Esophagus muscularis mucosa (tissue), 4 donors: ENCODE measurements at regions not wholly inside any gene's neighbourhood (a gene's known extent, or its start where the extent isn't known, plus 50 kb on each side); places are given as distances from the start of the nearest gene placed in this dataset.

ENCODE experiments used
- DNase-seq: peaks from one replicate; pipeline ENCODE4 v3.0.0-alpha.2; 2017; ENCODE audit errors: extremely low spot score
- H3K27ac ChIP-seq, 4 donors: fragments of 200-600 bp; sonication (generic); replicated peaks in 1 of 4; 1 replicate in 3 of 4; 2 replicates in 1 of 4; pipeline ENCODE4 v1.5.1; 2016 to 2019; ENCODE audit warnings: mild to moderate bottlenecking in 1 of 4
- H3K27me3 ChIP-seq, 4 donors: fragments of 200-600 bp; sonication (generic); one replicate each; pipeline versions ENCODE4 v1.5.1 to v1.6.0; 2016 to 2019
- H3K36me3 ChIP-seq, 4 donors: fragments of 200-600 bp; sonication (generic); one replicate each; pipeline ENCODE4 v1.5.1; 2016 to 2019
- H3K4me1 ChIP-seq, 4 donors: fragments of 200-600 bp; sonication (generic); one replicate each; pipeline ENCODE4 v1.5.1; 2016 to 2019
- H3K4me3 ChIP-seq, 4 donors: fragments of 200-600 bp; sonication (generic); 1 replicate in 2 of 4; 2 replicates in 2 of 4; pipeline ENCODE4 v1.5.1; 2016 to 2019; ENCODE audit warnings: mild to moderate bottlenecking in 4 of 4, moderate library complexity in 1 of 4
- H3K9me3 ChIP-seq, 4 donors: fragments of 200-600 bp; sonication (generic); 1 replicate in 3 of 4; 2 replicates in 1 of 4; pipeline ENCODE4 v1.5.1; 2016 to 2019
- EP300 ChIP-seq: sonication (generic); formaldehyde crosslinking; IDR thresholded peaks from one replicate; pipeline ENCODE4 v1.6.1; 2017; ENCODE audit warnings: antibody characterized with exemption
- POLR2A ChIP-seq: fragments of 450-650 bp; IDR thresholded peaks from one replicate; pipeline ENCODE4 v1.6.1; 2017; ENCODE audit warnings: antibody characterized with exemption, moderate library complexity, mild to moderate bottlenecking, low read depth
- POLR2AphosphoS5 ChIP-seq, 2 donors: sonication (generic); formaldehyde crosslinking; IDR thresholded peaks; one replicate each; pipeline ENCODE4 v1.6.1; 2017; ENCODE audit warnings: antibody characterized with exemption in 2 of 2
- WGBS: methylation state at CpG from one replicate; pipeline ENCODE4 v1.1.5; 2018; 5-methylcytosine and 5-hydroxymethylcytosine counted together
- intact Hi-C: fragments of 100-400 bp; cut with DNase I; formaldehyde crosslinking; loops from one replicate; pipeline ENCODE4 v1.15.1; 2023
- TF ChIP-seq, protein P1 (sequence below), 3 experiments: fragments of 200-600 bp in 2 of 3; fragments of 450-650 bp in 1 of 3; sonication (generic) in 2 of 3; IDR thresholded peaks; one replicate each; pipeline ENCODE4 v1.5.1; 2017 to 2019; ENCODE audit warnings: antibody characterized with exemption in 3 of 3, mild to moderate bottlenecking in 2 of 3, moderate library complexity in 1 of 3

DNA sequence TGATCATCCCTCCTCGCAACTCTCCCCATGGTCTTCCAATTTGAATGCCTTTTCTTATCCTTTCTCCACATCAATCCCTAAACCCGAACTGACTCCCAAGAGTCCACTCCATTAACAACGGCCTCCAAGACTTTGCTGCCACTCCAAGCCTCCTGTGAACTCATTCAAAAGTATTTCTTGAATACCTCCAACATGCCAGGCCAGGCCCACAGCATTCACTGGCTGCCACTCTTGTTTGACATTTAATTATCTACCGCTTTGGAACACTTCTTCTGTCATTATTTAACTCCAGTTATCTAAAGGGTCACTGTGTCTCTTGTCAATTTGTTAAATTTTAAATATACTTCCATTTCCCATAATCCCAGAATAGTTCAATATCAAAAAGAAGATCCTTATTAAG, 378.9 kb downstream of the EFNA5 start:
- H3K4me3 ChIP-seq, result no peak overlapping the region
- 92% methylated on average over 4 of the region's 4 CpGs for WGBS

DNA sequence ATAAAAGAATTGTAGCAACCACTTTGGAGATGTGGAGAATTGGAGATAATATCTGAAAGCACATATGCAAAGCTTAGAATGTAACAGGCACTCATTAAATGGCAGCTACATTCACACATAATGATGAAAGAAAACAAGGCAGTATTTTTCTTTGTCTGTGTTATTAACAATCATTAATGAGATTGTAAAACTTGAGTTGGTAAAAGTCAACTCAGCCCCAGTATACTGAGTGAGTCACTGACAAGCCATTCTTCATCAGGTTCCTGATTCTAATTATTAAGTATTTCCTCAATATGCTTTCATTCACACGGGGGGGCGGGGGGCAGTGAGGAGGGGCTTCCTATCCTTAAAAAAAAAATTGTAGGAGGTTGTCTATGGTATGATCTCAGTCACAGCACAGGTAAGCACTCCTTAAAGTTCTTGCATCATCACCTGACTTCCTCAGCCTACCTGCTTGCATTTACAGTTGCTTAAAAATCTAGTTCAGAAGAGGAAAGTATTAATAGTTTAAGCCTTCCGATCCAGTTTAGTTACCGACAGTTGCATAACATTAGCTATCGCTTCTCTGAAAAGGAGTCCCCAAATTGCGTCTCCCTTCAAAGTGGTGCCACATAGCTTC, 379.8 kb downstream of the EFNA5 start:
- no peak for DNase-seq
- Histone ChIP-seq H3K4me1 (no peaks in the 10 kb centered on the region), H3K36me3 (no peaks in the 10 kb centered on the region), H3K27me3 (no peaks in the 10 kb centered on the region), H3K27ac (no peak overlapping the region), H3K4me3 (no peak overlapping the region), H3K9me3 (no peaks in the 10 kb centered on the region)
- TF ChIP-seq, protein P1, sequence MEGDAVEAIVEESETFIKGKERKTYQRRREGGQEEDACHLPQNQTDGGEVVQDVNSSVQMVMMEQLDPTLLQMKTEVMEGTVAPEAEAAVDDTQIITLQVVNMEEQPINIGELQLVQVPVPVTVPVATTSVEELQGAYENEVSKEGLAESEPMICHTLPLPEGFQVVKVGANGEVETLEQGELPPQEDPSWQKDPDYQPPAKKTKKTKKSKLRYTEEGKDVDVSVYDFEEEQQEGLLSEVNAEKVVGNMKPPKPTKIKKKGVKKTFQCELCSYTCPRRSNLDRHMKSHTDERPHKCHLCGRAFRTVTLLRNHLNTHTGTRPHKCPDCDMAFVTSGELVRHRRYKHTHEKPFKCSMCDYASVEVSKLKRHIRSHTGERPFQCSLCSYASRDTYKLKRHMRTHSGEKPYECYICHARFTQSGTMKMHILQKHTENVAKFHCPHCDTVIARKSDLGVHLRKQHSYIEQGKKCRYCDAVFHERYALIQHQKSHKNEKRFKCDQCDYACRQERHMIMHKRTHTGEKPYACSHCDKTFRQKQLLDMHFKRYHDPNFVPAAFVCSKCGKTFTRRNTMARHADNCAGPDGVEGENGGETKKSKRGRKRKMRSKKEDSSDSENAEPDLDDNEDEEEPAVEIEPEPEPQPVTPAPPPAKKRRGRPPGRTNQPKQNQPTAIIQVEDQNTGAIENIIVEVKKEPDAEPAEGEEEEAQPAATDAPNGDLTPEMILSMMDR (IDR thresholded peaks at IDR 0.05), result no peak
- no peak for TF ChIP-seq POLR2AphosphoS5 (IDR thresholded peaks at IDR 0.05)
- TF ChIP-seq EP300, result no peak
- TF ChIP-seq POLR2A, result no peak
- WGBS, result 82% methylated on average over 6 of the region's 6 CpGs
- intact Hi-C loops, result no loop called here

More for the DNA sequence above, 378.9 kb downstream of the EFNA5 start:
- Histone ChIP-seq H3K4me1 (no peaks in the 10 kb centered on the region), H3K9me3 (no peaks in the 10 kb centered on the region), H3K27me3 (no peaks in the 10 kb centered on the region), H3K27ac (no peak overlapping the region), H3K36me3 (no peaks in the 10 kb centered on the region)
- TF ChIP-seq POLR2A (no peak), EP300 (no peak), POLR2AphosphoS5 (IDR thresholded peaks at IDR 0.05) (no peak)
- TF ChIP-seq, protein P1 (IDR thresholded peaks at IDR 0.05), result no peak
- intact Hi-C loops, result no loop called here
- no peak for DNase-seq

DNA sequence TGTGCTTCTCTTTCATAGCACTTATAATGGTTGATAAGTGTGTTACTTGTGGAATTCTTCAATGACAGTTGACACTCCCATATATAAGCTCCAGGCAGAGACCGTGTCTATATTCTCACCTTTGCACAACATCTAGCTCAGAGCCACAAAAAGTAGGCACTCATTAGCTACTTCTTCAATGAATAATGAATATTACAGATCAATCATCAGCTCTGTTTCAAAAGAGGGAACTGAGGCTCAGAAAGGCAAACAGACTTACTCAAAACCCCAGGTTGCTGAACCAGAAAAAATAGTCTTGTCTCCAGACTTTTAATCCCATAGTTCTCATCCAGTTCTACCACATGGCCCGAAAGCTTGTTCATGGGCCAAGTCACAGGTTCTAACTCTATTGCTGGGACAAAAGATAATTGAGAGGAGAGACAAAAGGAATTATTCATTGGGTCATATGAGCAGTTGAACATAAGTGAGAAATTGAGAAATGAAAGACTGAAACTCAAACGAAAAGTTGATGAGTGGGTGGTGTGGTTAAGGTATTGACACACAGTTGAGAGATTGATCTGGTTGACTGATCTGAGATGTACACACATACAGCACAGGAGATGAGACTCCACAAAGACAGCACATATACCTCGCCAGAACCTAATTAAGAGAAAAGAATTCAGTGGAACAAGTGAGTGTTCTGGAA, 381.6 kb downstream of the EFNA5 start:
- H3K4me3 ChIP-seq, result no peak overlapping the region
- 91% methylated on average over 4 of the region's 4 CpGs for WGBS
- H3K27me3 ChIP-seq, result no peaks in the 10 kb centered on the region
- no peaks in the 10 kb centered on the region for H3K9me3 ChIP-seq
- no peaks in the 10 kb centered on the region for H3K36me3 ChIP-seq
- TF ChIP-seq POLR2A, result no peak
- TF ChIP-seq POLR2AphosphoS5 (IDR thresholded peaks at IDR 0.05), result no peak
- no peak for TF ChIP-seq EP300
- TF ChIP-seq, protein P1 (IDR thresholded peaks at IDR 0.05), result no peak
- no peak for DNase-seq
- no peak overlapping the region for H3K27ac ChIP-seq
- H3K4me1 ChIP-seq, result no peaks in the 10 kb centered on the region
- intact Hi-C loops, result no loop called here

DNA sequence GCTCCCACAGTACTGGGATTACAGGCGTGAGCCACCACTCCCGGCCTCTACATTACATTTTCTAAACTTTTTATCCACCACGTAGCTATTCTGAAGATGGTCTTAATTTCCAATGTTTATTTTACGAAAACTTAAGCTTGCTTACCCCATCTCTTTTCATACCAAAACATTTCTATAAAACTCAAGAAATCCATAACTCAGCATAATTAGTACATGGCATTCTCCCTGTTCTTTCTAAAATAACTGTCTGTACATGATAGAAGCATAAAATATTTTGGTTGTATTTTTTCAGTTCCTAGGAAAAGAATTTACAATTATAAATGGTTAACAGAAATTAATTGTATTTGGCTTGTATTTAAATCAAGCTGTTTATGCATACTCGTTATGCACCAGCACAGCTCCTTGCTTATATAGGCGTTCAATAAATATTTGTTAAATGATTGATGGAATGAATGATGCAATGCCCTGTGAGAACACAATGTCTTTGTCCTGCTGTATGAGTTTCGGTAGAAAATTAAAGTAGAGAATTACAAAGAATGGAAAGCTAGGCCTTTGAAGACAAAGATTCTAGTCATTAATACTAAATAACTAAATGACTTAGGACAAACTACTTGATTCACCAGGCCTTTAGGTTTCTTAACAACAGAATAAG, 384.2 kb downstream of the EFNA5 start:
- Histone ChIP-seq H3K36me3 (no peaks in the 10 kb centered on the region), H3K27me3 (no peaks in the 10 kb centered on the region), H3K27ac (no peak overlapping the region), H3K9me3 (no peaks in the 10 kb centered on the region), H3K4me1 (no peaks in the 10 kb centered on the region), H3K4me3 (no peak overlapping the region)
- intact Hi-C loops, result no loop called here
- no peak for DNase-seq
- WGBS, result 94% methylated on average over 7 of the region's 7 CpGs
- TF ChIP-seq POLR2AphosphoS5 (IDR thresholded peaks at IDR 0.05) (no peak), POLR2A (no peak), EP300 (no peak)
- TF ChIP-seq, protein P1 (IDR thresholded peaks at IDR 0.05), result no peak
